GM13977 (cell line): ENCODE measurements at regions not wholly inside any gene's neighbourhood (a gene's known extent, or its start where the extent isn't known, plus 50 kb on each side); places are given as distances from the start of the nearest gene placed in this dataset.

ENCODE experiments used
- DNase-seq: peaks from one replicate; pipeline ENCODE4 v3.0.0; 2012; ENCODE audit warnings: low spot score
- in situ Hi-C: fragments of 300-500 bp; cut with MboI; formaldehyde crosslinking; loops from one replicate; pipeline ENCODE4 v1.12.0; 2022; ENCODE audit warnings: low sequenced_read_pairs, low pct_unique_long_range_greater_than_20kb, mixed read lengths, inconsistent platforms; ENCODE audit not compliant: unreplicated experiment
- TF ChIP-seq, protein P1 (sequence below): IDR thresholded peaks from 2 replicates; pipeline ENCODE4 v1.5.1; 2012; ENCODE audit warnings: mild to moderate bottlenecking, control low read depth; ENCODE audit not compliant: insufficient read depth; ENCODE audit errors: extremely low read depth, missing control alignments

DNA sequence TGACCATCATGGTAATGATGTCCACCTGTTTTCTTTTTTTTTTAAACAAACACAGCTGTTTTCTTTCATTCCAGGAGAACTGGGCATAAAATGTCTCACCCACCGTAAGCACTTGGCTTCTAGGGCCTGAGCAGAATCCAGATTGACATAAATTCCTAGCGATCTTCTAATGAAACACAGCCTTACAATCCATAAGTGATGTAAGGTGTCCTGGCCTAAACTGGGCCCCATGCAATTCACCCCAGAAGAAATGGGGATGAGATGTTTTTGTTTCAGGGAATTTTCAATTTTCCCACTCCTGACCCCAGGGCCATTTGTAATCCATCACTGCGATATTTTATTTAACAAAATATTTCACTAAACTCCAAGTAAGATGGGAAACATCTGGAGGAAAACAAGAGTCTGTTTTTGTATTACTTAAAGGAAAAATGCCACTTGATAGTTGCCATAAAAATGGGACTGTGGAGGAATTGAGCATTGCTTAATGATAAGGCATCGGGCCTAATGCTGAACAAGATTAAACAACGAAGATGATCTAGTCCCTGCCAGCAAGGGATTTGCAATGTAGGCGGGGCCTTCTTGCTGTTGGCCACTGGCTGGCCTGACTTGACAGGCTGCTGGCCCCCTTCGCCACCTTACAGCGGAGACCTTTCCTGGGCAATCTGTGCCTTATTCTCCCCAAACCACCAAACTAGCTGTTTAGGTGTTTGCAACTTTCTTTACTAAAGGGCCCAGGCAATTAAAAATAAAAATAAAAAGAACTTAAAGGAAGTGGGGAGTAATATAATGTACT is 183.7 kb downstream of the CD109 start:
- DNase-seq: no peak
- in situ Hi-C loops: no loop called here
- TF ChIP-seq, protein P1, sequence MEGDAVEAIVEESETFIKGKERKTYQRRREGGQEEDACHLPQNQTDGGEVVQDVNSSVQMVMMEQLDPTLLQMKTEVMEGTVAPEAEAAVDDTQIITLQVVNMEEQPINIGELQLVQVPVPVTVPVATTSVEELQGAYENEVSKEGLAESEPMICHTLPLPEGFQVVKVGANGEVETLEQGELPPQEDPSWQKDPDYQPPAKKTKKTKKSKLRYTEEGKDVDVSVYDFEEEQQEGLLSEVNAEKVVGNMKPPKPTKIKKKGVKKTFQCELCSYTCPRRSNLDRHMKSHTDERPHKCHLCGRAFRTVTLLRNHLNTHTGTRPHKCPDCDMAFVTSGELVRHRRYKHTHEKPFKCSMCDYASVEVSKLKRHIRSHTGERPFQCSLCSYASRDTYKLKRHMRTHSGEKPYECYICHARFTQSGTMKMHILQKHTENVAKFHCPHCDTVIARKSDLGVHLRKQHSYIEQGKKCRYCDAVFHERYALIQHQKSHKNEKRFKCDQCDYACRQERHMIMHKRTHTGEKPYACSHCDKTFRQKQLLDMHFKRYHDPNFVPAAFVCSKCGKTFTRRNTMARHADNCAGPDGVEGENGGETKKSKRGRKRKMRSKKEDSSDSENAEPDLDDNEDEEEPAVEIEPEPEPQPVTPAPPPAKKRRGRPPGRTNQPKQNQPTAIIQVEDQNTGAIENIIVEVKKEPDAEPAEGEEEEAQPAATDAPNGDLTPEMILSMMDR: no peak

DNA sequence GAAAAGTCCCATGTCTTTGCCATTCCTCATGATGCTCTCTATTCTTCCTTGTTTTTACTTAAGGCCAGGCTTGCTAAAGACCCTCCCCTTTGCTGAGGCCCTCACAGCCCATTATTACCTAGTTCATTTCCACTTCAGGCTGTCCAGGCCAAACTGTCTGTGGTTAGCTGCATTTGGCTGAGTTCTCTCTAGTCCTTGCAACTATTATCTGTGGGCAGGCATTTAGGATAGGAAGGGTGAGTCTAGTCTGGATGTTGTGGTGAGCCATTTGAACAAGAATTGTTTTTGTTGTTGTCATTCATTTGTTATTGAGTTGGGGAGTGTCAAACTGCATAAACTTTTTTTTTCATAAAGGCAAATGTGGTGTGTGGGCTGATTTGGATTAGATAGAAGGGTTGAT is 182.4 kb downstream of the CD109 start:
- TF ChIP-seq, protein P1: no peak
- DNase-seq: no peak
- in situ Hi-C loops: no loop called here
